Hepatocyte (in vitro differentiated cells): ENCODE measurements at regions not wholly inside any gene's neighbourhood (a gene's known extent, or its start where the extent isn't known, plus 50 kb on each side); places are given as distances from the start of the nearest gene placed in this dataset.

Experiments
- DNase-seq: peaks from one replicate; pipeline ENCODE4 v3.0.0-alpha.2; 2016; ENCODE audit warnings: low spot score
- H2AFZ ChIP-seq: fragments of 200-600 bp; sonication (generic); 2 replicates; pipeline ENCODE4 v1.6.0; 2016; ENCODE audit warnings: antibody characterized with exemption, mild to moderate bottlenecking
- H3K27ac ChIP-seq: fragments of 200-600 bp; sonication (generic); 2 replicates; pipeline ENCODE4 v1.5.1; 2016; ENCODE audit warnings: mild to moderate bottlenecking
- H3K27me3 ChIP-seq: fragments of 200-600 bp; sonication (generic); 2 replicates; pipeline ENCODE4 v1.6.1; 2016
- H3K36me3 ChIP-seq: fragments of 200-600 bp; sonication (generic); replicated peaks from 2 replicates; pipeline ENCODE4 v1.5.1; 2016; ENCODE audit warnings: low read depth; ENCODE audit not compliant: insufficient read depth
- H3K4me1 ChIP-seq: fragments of 200-600 bp; sonication (generic); 2 replicates; pipeline ENCODE4 v1.5.1; 2016; ENCODE audit warnings: mild to moderate bottlenecking, moderate library complexity; ENCODE audit not compliant: insufficient read depth
- H3K4me2 ChIP-seq: fragments of 200-600 bp; sonication (generic); 2 replicates; pipeline ENCODE4 v1.6.0; 2016
- H3K4me3 ChIP-seq: fragments of 200-600 bp; sonication (generic); 2 replicates; pipeline ENCODE4 v1.5.1; 2016; ENCODE audit warnings: mild to moderate bottlenecking
- H3K79me2 ChIP-seq: fragments of 200-600 bp; sonication (generic); 2 replicates; pipeline ENCODE4 v1.6.0; 2017; ENCODE audit warnings: mild to moderate bottlenecking
- H3K9me2 ChIP-seq: fragments of 200-600 bp; sonication (generic); replicated peaks from 2 replicates; pipeline ENCODE4 v1.6.0; 2017; ENCODE audit warnings: mild to moderate bottlenecking; ENCODE audit not compliant: insufficient read depth
- H3K9me3 ChIP-seq: fragments of 200-600 bp; sonication (generic); 2 replicates; pipeline ENCODE4 v1.5.1; 2016; ENCODE audit warnings: low read depth, mild to moderate bottlenecking
- H4K20me1 ChIP-seq: fragments of 200-600 bp; sonication (generic); 2 replicates; pipeline ENCODE4 v1.6.0; 2016; ENCODE audit warnings: mild to moderate bottlenecking; ENCODE audit not compliant: insufficient read depth, poor library complexity, severe bottlenecking
- CTCF ChIP-seq: fragments of 200-600 bp; sonication (generic); IDR thresholded peaks from 2 replicates; pipeline ENCODE4 v1.5.1; 2016; ENCODE audit warnings: antibody characterized with exemption, mild to moderate bottlenecking; ENCODE audit not compliant: poor library complexity
- EZH2 ChIP-seq: fragments of 200-600 bp; sonication (generic); IDR thresholded peaks from 2 replicates; pipeline ENCODE4 v1.6.1; 2016; ENCODE audit warnings: antibody characterized with exemption, mild to moderate bottlenecking, borderline replicate concordance
- EZH2phosphoT487 ChIP-seq: fragments of 200-600 bp; sonication (generic); IDR thresholded peaks from one replicate; pipeline ENCODE4 v1.6.1; 2018; ENCODE audit warnings: antibody characterized with exemption, mild to moderate bottlenecking, low read depth, moderate library complexity; ENCODE audit not compliant: unreplicated experiment, severe bottlenecking
- WGBS: methylation state at CpG from one replicate; pipeline ENCODE4 v1.1.6; 2016; ENCODE audit warnings: low lambda C conversion rate; ENCODE audit errors: missing lambda C conversion rate; 5-methylcytosine and 5-hydroxymethylcytosine counted together

GRCh38 chr11:39617971-39618370 lies 1841.5 kb downstream of the LRRC4C start:
- DNase-seq: no peak
- Histone ChIP-seq H3K4me1 (no peaks in the 10 kb centered on the region), H4K20me1 (no peaks in the 10 kb centered on the region), H3K9me2 (no peaks in the 10 kb centered on the region), H3K9me3 (no peaks in the 10 kb centered on the region), H3K4me2 (no peak overlapping the region), H3K4me3 (no peak overlapping the region), H3K27me3 (no peaks in the 10 kb centered on the region), H3K36me3 (no peaks in the 10 kb centered on the region), H2AFZ (no peak overlapping the region), H3K79me2 (no peaks in the 10 kb centered on the region), H3K27ac (no peak overlapping the region)
- WGBS: 90% methylated on average over 2 of the region's 2 CpGs
- no peak for TF ChIP-seq EZH2phosphoT487
- no peak for TF ChIP-seq EZH2
- no peak for TF ChIP-seq CTCF

- no peak for DNase-seq
- Histone ChIP-seq H2AFZ (no peak overlapping the region), H3K9me3 (no peaks in the 10 kb centered on the region), H3K27ac (no peak overlapping the region), H3K4me3 (no peak overlapping the region), H3K4me2 (no peak overlapping the region), H3K36me3 (no peaks in the 10 kb centered on the region), H4K20me1 (no peaks in the 10 kb centered on the region), H3K79me2 (no peaks in the 10 kb centered on the region), H3K27me3 (no peaks in the 10 kb centered on the region), H3K9me2 (no peaks in the 10 kb centered on the region), H3K4me1 (no peaks in the 10 kb centered on the region)
- no peak for TF ChIP-seq EZH2phosphoT487
- TF ChIP-seq CTCF: no peak
- TF ChIP-seq EZH2: no peak
- WGBS: 74% methylated on average over 1 of the region's 1 CpG
These were observed 1870.1 kb downstream of the LRRC4C start for GRCh38 chr11:39589391-39589790.

- H3K79me2 ChIP-seq: no peaks in the 10 kb centered on the region
- no peaks in the 10 kb centered on the region for H4K20me1 ChIP-seq
- 63% methylated on average over 1 of the region's 1 CpG for WGBS
- no peak for TF ChIP-seq CTCF
- TF ChIP-seq EZH2: no peak
- no peaks in the 10 kb centered on the region for H3K27me3 ChIP-seq
- no peaks in the 10 kb centered on the region for H3K36me3 ChIP-seq
- no peak overlapping the region for H2AFZ ChIP-seq
- H3K27ac ChIP-seq: no peak overlapping the region
- H3K4me2 ChIP-seq: no peak overlapping the region
- no peaks in the 10 kb centered on the region for H3K9me2 ChIP-seq
- H3K4me3 ChIP-seq: no peak overlapping the region
- H3K4me1 ChIP-seq: no peaks in the 10 kb centered on the region
- H3K9me3 ChIP-seq: no peaks in the 10 kb centered on the region
- no peak for DNase-seq
These were observed 1873.4 kb downstream of the LRRC4C start for GRCh38 chr11:39586036-39586435.

GRCh38 chr11:39571081-39571480 lies 1888.4 kb downstream of the LRRC4C start:
- no peak for TF ChIP-seq CTCF
- TF ChIP-seq EZH2: no peak
- TF ChIP-seq EZH2phosphoT487: no peak
- no peaks in the 10 kb centered on the region for H3K36me3 ChIP-seq
- no peaks in the 10 kb centered on the region for H3K79me2 ChIP-seq
- no peaks in the 10 kb centered on the region for H3K27me3 ChIP-seq
- no peaks in the 10 kb centered on the region for H3K4me1 ChIP-seq
- no peak overlapping the region for H3K27ac ChIP-seq
- DNase-seq: no peak
- H3K9me3 ChIP-seq: no peaks in the 10 kb centered on the region
- H4K20me1 ChIP-seq: no peaks in the 10 kb centered on the region
- H3K4me2 ChIP-seq: no peak overlapping the region
- no peak overlapping the region for H2AFZ ChIP-seq
- H3K9me2 ChIP-seq: no peaks in the 10 kb centered on the region
- H3K4me3 ChIP-seq: no peak overlapping the region
